Hepatocyte (in vitro differentiated cells): ENCODE measurements at regions not wholly inside any gene's neighbourhood (a gene's known extent, or its start where the extent isn't known, plus 50 kb on each side); places are given as distances from the start of the nearest gene placed in this dataset.

Source experiments
- CTCF ChIP-seq: fragments of 200-600 bp; sonication (generic); IDR thresholded peaks from 2 replicates; pipeline ENCODE4 v1.5.1; 2016; ENCODE audit warnings: antibody characterized with exemption, mild to moderate bottlenecking; ENCODE audit not compliant: poor library complexity
- EZH2 ChIP-seq: fragments of 200-600 bp; sonication (generic); IDR thresholded peaks from 2 replicates; pipeline ENCODE4 v1.6.1; 2016; ENCODE audit warnings: antibody characterized with exemption, mild to moderate bottlenecking, borderline replicate concordance
- EZH2phosphoT487 ChIP-seq: fragments of 200-600 bp; sonication (generic); IDR thresholded peaks from one replicate; pipeline ENCODE4 v1.6.1; 2018; ENCODE audit warnings: antibody characterized with exemption, mild to moderate bottlenecking, low read depth, moderate library complexity; ENCODE audit not compliant: unreplicated experiment, severe bottlenecking

- no peak for TF ChIP-seq CTCF
- TF ChIP-seq EZH2: no peak
- no peak for TF ChIP-seq EZH2phosphoT487
These were observed 85.5 kb upstream of the EPCAM start for GRCh38 chr2:47283659-47284058.
